A673 (cell line): ENCODE measurements at regions not wholly inside any gene's neighbourhood (a gene's known extent, or its start where the extent isn't known, plus 50 kb on each side); places are given as distances from the start of the nearest gene placed in this dataset.

Source experiments
- BruUV-seq: library from RNA; stranded (reverse); fragments of 400-500 nt; replicated peaks from 2 replicates; lab custom pipeline; 2021; lab: Mats Ljungman, UMichigan
- CTCF ChIA-PET: fragments of 300-600 bp; sonication (Branson Sonifier 250); formaldehyde crosslinking; loops from one replicate; lab custom pipeline; 2022; ENCODE audit warnings: antibody characterized with exemption; lab: Charles Lee
- POLR2A ChIA-PET: fragments of 300-600 bp; sonication (Branson Sonifier 250); formaldehyde crosslinking; loops from one replicate; lab custom pipeline; 2022; ENCODE audit warnings: antibody characterized with exemption; ENCODE audit not compliant: low non-redundant PET; lab: Charles Lee
- DNase-seq: peaks from one replicate; pipeline ENCODE4 v3.0.0-alpha.2; 2015; ENCODE audit warnings: low spot score
- H3K27ac ChIP-seq: fragments of 200-600 bp; sonication (generic); 2 replicates; pipeline ENCODE4 v1.5.1; 2016; ENCODE audit warnings: mixed run types, low read depth, mild to moderate bottlenecking, mixed read lengths, antibody characterized with exemption, low read length; ENCODE audit not compliant: poor library complexity, severe bottlenecking
- H3K27me3 ChIP-seq: fragments of 200-600 bp; sonication (generic); replicated peaks from 2 replicates; pipeline ENCODE4 v1.6.1; 2017; ENCODE audit warnings: mixed run types, low read depth, mild to moderate bottlenecking, mixed read lengths, antibody characterized with exemption, low read length; ENCODE audit not compliant: insufficient read depth, poor library complexity
- H3K36me3 ChIP-seq: fragments of 200-600 bp; sonication (generic); 2 replicates; pipeline ENCODE4 v1.6.1; 2016; ENCODE audit warnings: mixed run types, mild to moderate bottlenecking, mixed read lengths, antibody characterized with exemption, low read length; ENCODE audit not compliant: insufficient read depth, poor library complexity, severe bottlenecking
- H3K4me1 ChIP-seq: fragments of 200-600 bp; sonication (generic); 2 replicates; pipeline ENCODE4 v1.6.1; 2017; ENCODE audit warnings: mixed run types, mild to moderate bottlenecking, mixed read lengths, antibody characterized with exemption, low read length; ENCODE audit not compliant: insufficient read depth, poor library complexity, severe bottlenecking
- H3K4me3 ChIP-seq: fragments of 200-600 bp; sonication (generic); 2 replicates; pipeline ENCODE4 v1.5.1; 2016; ENCODE audit warnings: low read depth, mixed run types, mild to moderate bottlenecking, mixed read lengths, low read length; ENCODE audit not compliant: poor library complexity, severe bottlenecking
- H3K9me3 ChIP-seq: fragments of 200-600 bp; sonication (generic); 2 replicates; pipeline ENCODE4 v1.6.1; 2016; ENCODE audit warnings: mixed run types, low read depth, mild to moderate bottlenecking, mixed read lengths, antibody characterized with exemption, low read length; ENCODE audit not compliant: poor library complexity, severe bottlenecking
- EZH2 ChIP-seq: fragments of 200-600 bp; sonication (generic); IDR thresholded peaks from 2 replicates; pipeline ENCODE4 v1.6.1; 2017; ENCODE audit warnings: borderline replicate concordance, low read depth, mild to moderate bottlenecking, mixed read lengths, antibody characterized with exemption, low read length; ENCODE audit not compliant: poor library complexity, severe bottlenecking
- intact Hi-C: fragments of 100-400 bp; cut with micrococcal nuclease; formaldehyde crosslinking; loops from one replicate; pipeline ENCODE4 v1.10.0; 2022; ENCODE audit not compliant: unreplicated experiment
- TF ChIP-seq, protein P1 (sequence below): fragments of 300-800, 200-600 bp; sonication (generic); conservative IDR thresholded peaks from 2 replicates; pipeline ENCODE4 v1.5.1; 2017; ENCODE audit warnings: low read depth, mild to moderate bottlenecking, antibody characterized with exemption, low read length, moderate library complexity, mixed read lengths

DNA sequence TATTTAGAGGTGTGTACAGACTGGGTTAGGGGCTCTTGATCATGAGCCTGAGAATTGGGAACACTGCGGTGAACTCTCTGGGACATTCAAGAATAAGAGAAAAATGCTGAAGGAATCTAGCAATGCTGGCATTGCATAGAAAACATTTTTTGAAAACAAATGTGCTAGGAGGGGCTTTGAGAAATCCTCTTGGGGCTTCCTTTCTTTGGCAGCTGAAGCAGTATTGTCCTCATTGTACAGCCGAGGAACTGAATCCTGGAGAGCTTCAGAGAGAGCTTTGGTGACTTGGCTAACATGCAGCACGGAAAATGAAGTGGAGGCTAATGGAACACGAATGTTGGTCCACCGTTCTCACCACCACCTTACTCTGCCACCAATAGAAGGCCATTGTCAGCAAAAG, 107.3 kb upstream of the EFEMP1 start:
- Histone ChIP-seq H3K4me1 (no peaks in the 10 kb centered on the region), H3K9me3 (no peaks in the 10 kb centered on the region), H3K27me3 (peaks cover 36% of the 10 kb centered on the region), H3K4me3 (no peak overlapping the region), H3K36me3 (no peaks in the 10 kb centered on the region), H3K27ac (no peak overlapping the region)
- no TSS peak for BruUV-seq
- no peak for TF ChIP-seq EZH2
- TF ChIP-seq, protein P1, sequence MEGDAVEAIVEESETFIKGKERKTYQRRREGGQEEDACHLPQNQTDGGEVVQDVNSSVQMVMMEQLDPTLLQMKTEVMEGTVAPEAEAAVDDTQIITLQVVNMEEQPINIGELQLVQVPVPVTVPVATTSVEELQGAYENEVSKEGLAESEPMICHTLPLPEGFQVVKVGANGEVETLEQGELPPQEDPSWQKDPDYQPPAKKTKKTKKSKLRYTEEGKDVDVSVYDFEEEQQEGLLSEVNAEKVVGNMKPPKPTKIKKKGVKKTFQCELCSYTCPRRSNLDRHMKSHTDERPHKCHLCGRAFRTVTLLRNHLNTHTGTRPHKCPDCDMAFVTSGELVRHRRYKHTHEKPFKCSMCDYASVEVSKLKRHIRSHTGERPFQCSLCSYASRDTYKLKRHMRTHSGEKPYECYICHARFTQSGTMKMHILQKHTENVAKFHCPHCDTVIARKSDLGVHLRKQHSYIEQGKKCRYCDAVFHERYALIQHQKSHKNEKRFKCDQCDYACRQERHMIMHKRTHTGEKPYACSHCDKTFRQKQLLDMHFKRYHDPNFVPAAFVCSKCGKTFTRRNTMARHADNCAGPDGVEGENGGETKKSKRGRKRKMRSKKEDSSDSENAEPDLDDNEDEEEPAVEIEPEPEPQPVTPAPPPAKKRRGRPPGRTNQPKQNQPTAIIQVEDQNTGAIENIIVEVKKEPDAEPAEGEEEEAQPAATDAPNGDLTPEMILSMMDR: no peak
- ChIA-PET POLR2A (no interaction called here), CTCF (no interaction called here)
- intact Hi-C loops: no loop called here
- DNase-seq: no peak

DNA sequence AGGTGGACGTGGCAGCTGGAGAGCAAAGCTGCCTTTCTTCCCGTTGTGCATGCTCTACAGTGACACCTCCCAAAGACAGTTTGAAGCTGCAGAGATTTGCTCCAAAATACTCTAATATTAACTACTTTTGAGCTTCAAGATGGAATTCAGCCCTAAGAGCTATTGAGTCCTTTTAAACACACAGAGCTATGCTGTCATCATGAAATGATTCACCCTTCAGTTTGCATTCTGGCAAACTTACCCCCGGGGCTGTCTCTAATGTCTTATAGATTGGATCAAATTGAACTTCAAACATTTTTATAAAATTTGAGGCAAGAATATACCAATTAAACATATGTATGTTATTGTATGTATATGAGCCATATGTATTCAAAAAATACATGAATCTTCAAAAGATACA, 110.7 kb upstream of the EFEMP1 start:
- CTCF ChIA-PET: no interaction called here
- Histone ChIP-seq H3K9me3 (no peaks in the 10 kb centered on the region), H3K4me3 (no peak overlapping the region), H3K27ac (no peak overlapping the region), H3K36me3 (no peaks in the 10 kb centered on the region), H3K4me1 (no peaks in the 10 kb centered on the region), H3K27me3 (peaks cover 36% of the 10 kb centered on the region)
- BruUV-seq: no TSS peak
- TF ChIP-seq, protein P1: no peak
- no peak for TF ChIP-seq EZH2
- intact Hi-C loops: no loop called here
- DNase-seq: no peak
- POLR2A ChIA-PET: no interaction called here

- TF ChIP-seq, protein P1: no peak
- no peak for TF ChIP-seq EZH2
- CTCF ChIA-PET: no interaction called here
- Histone ChIP-seq H3K27ac (no peak overlapping the region), H3K9me3 (no peaks in the 10 kb centered on the region), H3K36me3 (no peaks in the 10 kb centered on the region), H3K4me1 (no peaks in the 10 kb centered on the region), H3K27me3 (peaks cover 14% of the 10 kb centered on the region), H3K4me3 (no peak overlapping the region)
- BruUV-seq: no TSS peak
- POLR2A ChIA-PET: no interaction called here
- no peak for DNase-seq
- intact Hi-C loops: no loop called here
Measured at GRCh38 chr2:56040189-56040588, 116.6 kb upstream of the EFEMP1 start.

GRCh38 chr2:56040834-56041233, 117.3 kb upstream of the EFEMP1 start:
- no peak for TF ChIP-seq EZH2
- TF ChIP-seq, protein P1: no peak
- ChIA-PET POLR2A (no interaction called here), CTCF (no interaction called here)
- intact Hi-C loops: no loop called here
- Histone ChIP-seq H3K27me3 (peaks cover 15% of the 10 kb centered on the region), H3K27ac (no peak overlapping the region), H3K36me3 (no peaks in the 10 kb centered on the region), H3K4me3 (no peak overlapping the region), H3K4me1 (no peaks in the 10 kb centered on the region), H3K9me3 (no peaks in the 10 kb centered on the region)
- BruUV-seq: no TSS peak
- no peak for DNase-seq
